ENCODE measurements at regions not wholly inside any gene's neighbourhood (a gene's known extent, or its start where the extent isn't known, plus 50 kb on each side); places are given as distances from the start of the nearest gene placed in this dataset.
"Not testable (repeated sequence)": the region's sequence is repeated elsewhere in the genome, so short reads cannot be mapped to it uniquely, and the experiment has no call there.

GRCh38 chr4:32929796-32930699, 2209.9 kb downstream of the PCDH7 start:
- Mint-ChIP-seq H3K27ac (no peak overlapping the region), H3K4me3 (no peak overlapping the region), H3K4me1 (no peaks in the 10 kb centered on the region), H3K36me3 (ENCODE audit: low read depth) (no peaks in the 10 kb centered on the region), H3K27me3 (no peaks in the 10 kb centered on the region)
- no peak for DNase-seq
- no peaks in the 10 kb centered on the region for H3K9me3 ChIP-seq (ENCODE audit: control insufficient read depth, low read length, poor library complexity, severe bottlenecking)
- ATAC-seq: no peak

GRCh38 chr4:32930700-32931099, 2210.5 kb downstream of the PCDH7 start:
- ATAC-seq: no peak
- no peak overlapping the region for H3K4me3 Mint-ChIP-seq
- H3K36me3 Mint-ChIP-seq (ENCODE audit: low read depth): no peaks in the 10 kb centered on the region
- DNase-seq: no peak
- H3K9me3 ChIP-seq (ENCODE audit: control insufficient read depth, low read length, poor library complexity, severe bottlenecking): no peaks in the 10 kb centered on the region
- H3K27ac Mint-ChIP-seq: no peak overlapping the region
- H3K27me3 Mint-ChIP-seq: no peaks in the 10 kb centered on the region
- no peaks in the 10 kb centered on the region for H3K4me1 Mint-ChIP-seq

- DNase-seq: no peak
- no peak for ATAC-seq
- Mint-ChIP-seq H3K36me3 (ENCODE audit: low read depth) (no peaks in the 10 kb centered on the region), H3K27ac (no peak overlapping the region), H3K4me1 (no peaks in the 10 kb centered on the region), H3K27me3 (no peaks in the 10 kb centered on the region), H3K4me3 (no peak overlapping the region)
- no peaks in the 10 kb centered on the region for H3K9me3 ChIP-seq (ENCODE audit: control insufficient read depth, low read length, poor library complexity, severe bottlenecking)
Measured at GRCh38 chr4:32931475-32931874, 2211.3 kb downstream of the PCDH7 start.

GRCh38 chr4:32932156-32932555, 2212.0 kb downstream of the PCDH7 start:
- no peak overlapping the region for H3K27ac Mint-ChIP-seq
- no peak overlapping the region for H3K4me3 Mint-ChIP-seq
- H3K4me1 Mint-ChIP-seq: no peaks in the 10 kb centered on the region
- H3K36me3 Mint-ChIP-seq (ENCODE audit: low read depth): no peaks in the 10 kb centered on the region
- no peaks in the 10 kb centered on the region for H3K9me3 ChIP-seq (ENCODE audit: control insufficient read depth, low read length, poor library complexity, severe bottlenecking)
- ATAC-seq: no peak
- no peak for DNase-seq
- H3K27me3 Mint-ChIP-seq: no peaks in the 10 kb centered on the region

GRCh38 chr4:32939222-32939621, 2219.1 kb downstream of the PCDH7 start:
- not testable (repeated sequence) for H3K4me3 Mint-ChIP-seq; H3K27me3 Mint-ChIP-seq; DNase-seq; ATAC-seq; H3K4me1 Mint-ChIP-seq; H3K36me3 Mint-ChIP-seq (ENCODE audit: low read depth); H3K27ac Mint-ChIP-seq; H3K9me3 ChIP-seq (ENCODE audit: control insufficient read depth, low read length, poor library complexity, severe bottlenecking)

- H3K27ac Mint-ChIP-seq: no peak overlapping the region
- no peaks in the 10 kb centered on the region for H3K9me3 ChIP-seq (ENCODE audit: control insufficient read depth, low read length, poor library complexity, severe bottlenecking)
- DNase-seq (no peak), ATAC-seq (no peak)
- H3K4me3 Mint-ChIP-seq: no peak overlapping the region
- H3K4me1 Mint-ChIP-seq: no peaks in the 10 kb centered on the region
- no peaks in the 10 kb centered on the region for H3K27me3 Mint-ChIP-seq
- H3K36me3 Mint-ChIP-seq (ENCODE audit: low read depth): no peaks in the 10 kb centered on the region
Measured at GRCh38 chr4:32950866-32951265, 2230.7 kb downstream of the PCDH7 start.

GRCh38 chr4:32958586-32958985, 2238.4 kb downstream of the PCDH7 start:
- no peak for DNase-seq
- H3K36me3 Mint-ChIP-seq (ENCODE audit: low read depth): no peaks in the 10 kb centered on the region
- no peak for ATAC-seq

GRCh38 chr4:32962100-32962499, 2241.9 kb downstream of the PCDH7 start:
- no peaks in the 10 kb centered on the region for H3K9me3 ChIP-seq (ENCODE audit: control insufficient read depth, low read length, poor library complexity, severe bottlenecking)
- no peaks in the 10 kb centered on the region for H3K36me3 Mint-ChIP-seq (ENCODE audit: low read depth)
- DNase-seq (no peak), ATAC-seq (no peak)
- no peak overlapping the region for H3K27ac Mint-ChIP-seq
- H3K4me3 Mint-ChIP-seq: no peak overlapping the region
- no peaks in the 10 kb centered on the region for H3K4me1 Mint-ChIP-seq
- no peaks in the 10 kb centered on the region for H3K27me3 Mint-ChIP-seq

More at GRCh38 chr4:32958586-32958985, 2238.4 kb downstream of the PCDH7 start:
- H3K4me1 Mint-ChIP-seq: no peaks in the 10 kb centered on the region
- H3K27me3 Mint-ChIP-seq: no peaks in the 10 kb centered on the region
- no peak overlapping the region for H3K4me3 Mint-ChIP-seq
- H3K27ac Mint-ChIP-seq: no peak overlapping the region
- H3K9me3 ChIP-seq (ENCODE audit: control insufficient read depth, low read length, poor library complexity, severe bottlenecking): no peaks in the 10 kb centered on the region

GRCh38 chr4:32985256-32985655, 2265.1 kb downstream of the PCDH7 start:
- ATAC-seq (no peak), DNase-seq (no peak)
- H3K27me3 Mint-ChIP-seq: no peaks in the 10 kb centered on the region
- no peaks in the 10 kb centered on the region for H3K36me3 Mint-ChIP-seq (ENCODE audit: low read depth)
- no peaks in the 10 kb centered on the region for H3K9me3 ChIP-seq (ENCODE audit: control insufficient read depth, low read length, poor library complexity, severe bottlenecking)
- no peak overlapping the region for H3K4me3 Mint-ChIP-seq
- H3K4me1 Mint-ChIP-seq: no peaks in the 10 kb centered on the region
- no peak overlapping the region for H3K27ac Mint-ChIP-seq

GRCh38 chr4:32986236-32986635, 2266.1 kb downstream of the PCDH7 start:
- Mint-ChIP-seq H3K4me3 (no peak overlapping the region), H3K27ac (no peak overlapping the region)
- no peak for ATAC-seq

GRCh38 chr4:32987111-32987510, 2266.9 kb downstream of the PCDH7 start:
- H3K4me1 Mint-ChIP-seq: no peaks in the 10 kb centered on the region
- no peaks in the 10 kb centered on the region for H3K36me3 Mint-ChIP-seq (ENCODE audit: low read depth)
- no peak overlapping the region for H3K4me3 Mint-ChIP-seq
- DNase-seq (no peak), ATAC-seq (no peak)
- no peaks in the 10 kb centered on the region for H3K27me3 Mint-ChIP-seq
- no peak overlapping the region for H3K27ac Mint-ChIP-seq
- H3K9me3 ChIP-seq (ENCODE audit: control insufficient read depth, low read length, poor library complexity, severe bottlenecking): no peaks in the 10 kb centered on the region

More at GRCh38 chr4:32986236-32986635, 2266.1 kb downstream of the PCDH7 start:
- H3K9me3 ChIP-seq (ENCODE audit: control insufficient read depth, low read length, poor library complexity, severe bottlenecking): no peaks in the 10 kb centered on the region
- no peak for DNase-seq
- Mint-ChIP-seq H3K36me3 (ENCODE audit: low read depth) (no peaks in the 10 kb centered on the region), H3K27me3 (no peaks in the 10 kb centered on the region), H3K4me1 (no peaks in the 10 kb centered on the region)

- Mint-ChIP-seq H3K36me3 (ENCODE audit: low read depth) (no peaks in the 10 kb centered on the region), H3K4me3 (no peak overlapping the region), H3K27me3 (no peaks in the 10 kb centered on the region), H3K27ac (no peak overlapping the region), H3K4me1 (no peaks in the 10 kb centered on the region)
- DNase-seq: no peak
- ATAC-seq: no peak
- no peaks in the 10 kb centered on the region for H3K9me3 ChIP-seq (ENCODE audit: control insufficient read depth, low read length, poor library complexity, severe bottlenecking)
Measured at GRCh38 chr4:32988165-32988811, 2268.1 kb downstream of the PCDH7 start.

GRCh38 chr4:32991663-32992062, 2271.5 kb downstream of the PCDH7 start:
- ATAC-seq: no peak
- H3K4me1 Mint-ChIP-seq: no peaks in the 10 kb centered on the region
- H3K36me3 Mint-ChIP-seq (ENCODE audit: low read depth): no peaks in the 10 kb centered on the region
- no peaks in the 10 kb centered on the region for H3K27me3 Mint-ChIP-seq
- no peak for DNase-seq
- no peaks in the 10 kb centered on the region for H3K9me3 ChIP-seq (ENCODE audit: control insufficient read depth, low read length, poor library complexity, severe bottlenecking)
- H3K4me3 Mint-ChIP-seq: no peak overlapping the region
- H3K27ac Mint-ChIP-seq: no peak overlapping the region

Measured in T-helper 17 cell (primary cell).